ENCODE measurements at regions not wholly inside any gene's neighbourhood (a gene's known extent, or its start where the extent isn't known, plus 50 kb on each side); places are given as distances from the start of the nearest gene placed in this dataset.

DNA sequence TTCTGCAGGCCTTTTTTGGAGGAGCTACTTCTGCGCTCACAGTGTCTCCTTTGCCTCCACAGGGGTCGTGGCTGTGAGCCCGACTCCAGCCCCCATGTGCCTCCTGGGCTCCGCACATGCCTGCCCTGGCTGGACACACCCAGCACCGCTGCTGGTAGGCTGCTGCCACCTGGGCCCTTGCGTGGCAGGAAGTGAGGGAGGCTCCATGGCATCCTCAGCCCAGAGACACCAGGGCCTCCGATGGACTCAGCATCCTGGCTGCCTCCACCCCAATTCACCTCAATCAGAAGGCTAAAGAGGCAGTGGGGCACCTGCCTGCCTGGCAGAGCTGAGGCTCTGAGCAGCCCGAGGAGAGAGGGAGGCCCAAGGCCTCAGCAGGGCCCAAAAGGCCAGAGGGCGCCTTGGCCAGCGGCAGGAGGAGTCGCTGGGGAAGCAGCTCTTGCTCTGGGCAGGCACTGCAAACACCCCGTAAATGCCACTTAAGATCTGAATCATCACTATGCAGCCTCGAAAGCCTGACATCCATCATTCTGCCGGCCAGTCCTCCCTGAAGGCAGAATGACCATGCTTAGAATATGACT, 68.3 kb upstream of the OTOS start:
- DNase-seq: no peak

- DNase-seq: no peak
Measured at GRCh38 chr2:240209493-240209892, 69.0 kb upstream of the OTOS start.

GRCh38 chr2:240210198-240210965, 69.9 kb upstream of the OTOS start:
- no peak for DNase-seq

DNA sequence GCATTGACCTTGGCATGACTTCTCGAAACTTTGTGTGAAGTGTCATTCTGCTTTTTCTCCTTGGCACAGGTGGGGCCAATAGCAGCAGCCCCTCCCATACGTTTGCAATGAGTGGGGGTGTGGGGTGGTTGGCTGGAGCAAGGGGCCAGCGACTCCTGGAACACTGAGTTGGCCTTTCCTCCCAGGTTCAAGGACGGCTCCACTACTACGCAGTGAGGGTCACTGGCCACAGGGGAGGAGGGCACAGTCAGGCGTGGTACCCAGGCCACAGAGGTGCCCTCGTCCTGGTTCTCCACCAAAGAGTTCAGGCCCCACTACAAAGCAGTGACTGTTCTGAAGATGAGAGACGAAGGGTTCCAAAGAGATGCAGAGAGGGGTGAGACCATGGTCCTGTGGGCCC, 70.6 kb upstream of the OTOS start:
- DNase-seq: no peak

DNA sequence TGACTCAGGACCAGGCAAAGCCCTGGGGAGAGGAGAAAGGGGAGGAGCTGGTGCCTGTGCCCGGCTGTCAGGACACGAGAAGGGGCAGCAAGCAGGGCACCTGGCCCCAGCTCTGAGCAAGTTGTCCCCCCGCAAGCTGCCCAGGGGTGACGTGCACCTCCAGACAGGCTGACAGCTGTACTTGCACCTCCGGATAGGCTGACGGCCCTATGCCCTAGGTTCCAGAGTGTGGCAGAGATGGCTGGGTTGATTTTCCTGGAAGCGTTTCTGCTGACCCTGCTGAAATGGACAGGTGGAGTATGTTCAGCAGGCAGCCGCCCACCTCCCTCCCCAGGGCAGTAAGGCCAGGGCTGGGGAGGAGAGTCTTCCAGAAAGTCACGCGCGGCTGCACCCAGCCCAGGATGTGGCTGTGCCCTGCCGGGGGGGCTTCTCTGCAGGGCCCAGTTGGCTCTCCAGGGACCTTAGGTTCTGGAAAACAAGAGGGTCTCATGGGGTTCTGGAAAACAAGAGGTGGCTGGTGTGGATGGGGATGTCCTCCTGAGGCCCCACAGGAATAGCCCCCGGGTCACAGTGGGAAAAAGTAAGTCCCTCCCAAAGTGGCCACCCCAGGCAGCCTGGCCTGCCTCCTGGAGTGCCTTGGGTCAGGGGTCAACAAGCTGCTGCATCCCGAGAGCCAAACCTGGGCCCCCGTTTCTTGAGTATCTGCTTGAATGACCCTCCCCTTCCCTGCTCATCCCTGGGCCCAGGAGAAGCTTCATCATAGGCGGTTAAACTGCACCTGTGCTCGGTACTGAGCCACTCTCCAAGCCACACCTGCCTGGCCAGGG, 71.4 kb upstream of the OTOS start:
- DNase-seq: no peak

GRCh38 chr2:240212425-240213225, 72.2 kb upstream of the OTOS start:
- DNase-seq: no peak

- DNase-seq: no peak
Measured at GRCh38 chr2:240213226-240213475, 72.7 kb upstream of the OTOS start.

DNA sequence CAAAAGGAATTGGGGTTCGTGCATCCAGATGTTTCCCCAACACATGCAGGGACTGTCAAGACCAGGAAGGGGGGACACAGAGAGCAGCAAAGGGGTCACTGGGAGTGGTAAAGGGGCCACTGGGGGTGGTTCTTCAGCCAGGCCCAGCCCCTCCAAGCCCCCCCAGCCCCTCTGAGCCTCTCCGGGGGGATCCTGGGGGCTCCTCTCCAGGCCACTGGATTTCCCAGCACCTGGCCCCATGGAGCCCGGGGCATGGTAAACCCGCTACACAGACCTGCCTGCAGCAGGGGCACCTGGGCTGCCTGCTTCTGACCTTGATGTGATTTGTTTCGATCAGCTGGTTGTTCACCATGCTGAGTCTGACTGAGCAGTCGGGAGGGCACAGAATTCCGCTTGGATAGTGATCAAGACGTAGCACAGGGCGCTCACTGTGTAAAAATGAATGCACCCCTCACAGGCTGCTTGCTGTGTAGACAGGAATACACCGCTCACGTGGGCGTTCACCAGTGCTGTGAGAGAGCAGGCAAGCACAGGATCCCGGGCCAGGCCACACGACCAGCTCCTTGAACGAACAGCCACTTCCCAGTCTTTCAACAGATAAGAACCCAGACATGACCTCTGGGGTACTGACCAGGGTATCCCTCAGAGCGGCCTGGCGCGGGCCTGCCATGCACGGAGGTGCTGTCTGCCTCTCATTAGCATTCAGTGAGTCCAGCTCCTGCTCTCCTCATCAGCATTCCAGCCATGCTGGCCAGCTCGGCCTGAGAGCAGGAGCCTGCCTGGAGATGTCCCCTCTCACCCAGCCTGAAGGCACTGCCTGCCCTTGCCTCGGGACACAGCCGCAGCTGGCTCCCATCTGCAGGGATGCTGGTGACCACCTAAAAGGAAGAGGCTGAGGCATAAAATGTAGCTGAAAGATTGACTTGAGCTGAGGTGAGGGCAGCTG, 73.3 kb upstream of the OTOS start:
- no peak for DNase-seq

DNA sequence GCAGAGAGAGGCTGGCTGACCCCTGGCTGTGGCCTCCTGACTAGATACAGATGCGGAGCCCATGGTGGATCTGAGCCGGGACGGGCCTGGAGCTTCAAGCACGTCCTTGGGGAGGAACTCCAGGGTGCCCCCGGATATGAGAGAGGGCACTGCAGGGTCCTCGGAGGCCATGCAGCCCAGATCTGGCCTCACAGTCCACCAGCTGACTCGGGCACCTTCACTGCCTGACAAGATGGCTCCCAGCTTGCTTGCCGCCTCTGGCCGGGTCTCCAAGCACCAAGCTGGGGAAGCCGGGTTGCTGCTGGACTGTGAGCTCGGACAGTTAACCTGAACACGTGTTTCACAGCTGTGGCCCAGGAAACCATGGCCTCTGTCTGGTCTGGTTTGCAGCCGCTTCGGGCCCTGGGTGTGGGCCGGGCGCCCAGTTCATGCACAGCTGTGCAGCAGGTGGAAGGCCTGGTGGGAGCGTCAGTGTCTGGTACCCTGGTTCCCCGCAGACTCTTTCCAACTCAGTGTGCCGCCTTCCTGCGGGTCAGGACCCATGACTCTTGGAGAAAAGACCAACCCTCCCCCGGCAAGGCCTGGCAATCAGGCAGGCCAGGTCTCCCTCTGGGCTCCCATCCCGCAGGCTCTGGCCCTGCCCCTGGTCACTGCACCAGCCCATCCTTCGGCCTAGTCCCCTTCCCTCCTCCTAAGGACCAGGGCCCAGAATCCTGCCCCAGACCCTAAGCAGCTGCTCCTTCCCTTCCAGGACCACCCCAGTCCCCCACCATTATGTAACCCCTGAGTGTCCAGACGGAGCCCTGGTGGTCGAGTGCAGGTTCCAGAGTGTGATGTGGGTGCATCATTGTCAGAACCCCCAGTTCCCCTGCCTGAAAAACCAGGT, 74.6 kb upstream of the OTOS start:
- DNase-seq: no peak

GRCh38 chr2:240215676-240216051, 75.2 kb upstream of the OTOS start:
- no peak for DNase-seq

- DNase-seq: no peak
Measured at GRCh38 chr2:240216167-240216566, 75.7 kb upstream of the OTOS start.

DNA sequence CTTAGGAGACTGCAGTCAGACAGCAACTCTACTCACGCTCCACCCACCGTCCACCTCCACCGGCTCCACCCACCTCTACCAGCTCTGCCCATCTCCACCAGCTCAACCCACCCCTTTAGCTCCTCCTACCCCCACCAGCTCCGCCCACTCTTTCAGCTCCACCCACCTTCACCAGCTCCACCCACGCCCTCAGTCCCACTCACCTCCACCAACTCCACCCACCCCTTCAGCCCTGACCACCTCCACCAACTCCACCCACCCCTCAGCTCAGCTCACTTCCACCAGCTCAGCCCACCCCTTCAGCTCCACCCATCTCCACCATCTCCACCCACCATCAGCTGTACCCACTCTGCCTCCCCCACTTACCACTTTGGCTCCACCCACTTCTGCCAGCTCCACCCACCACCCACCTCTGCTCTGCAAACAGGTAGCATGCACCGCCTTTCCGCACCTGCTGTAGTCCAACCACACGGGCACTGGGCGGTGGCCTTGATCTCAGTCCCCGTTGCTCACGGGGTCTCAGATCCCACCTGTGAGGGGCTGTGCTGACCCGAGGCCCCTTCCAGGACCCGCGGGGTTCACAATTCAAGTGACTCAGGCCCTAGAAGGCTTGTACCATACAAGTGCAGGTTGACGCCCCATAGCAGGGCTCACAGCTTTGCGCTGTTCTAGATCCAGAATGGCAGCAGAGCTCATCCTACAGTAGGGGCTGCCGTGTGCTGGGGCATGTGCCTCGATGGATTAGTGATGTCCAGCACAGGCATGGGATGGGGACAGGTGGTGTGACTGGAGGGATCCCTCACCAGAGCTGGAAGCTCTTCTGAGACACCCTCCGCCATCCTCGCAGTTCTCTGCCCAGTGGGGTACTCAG, 77.2 kb upstream of the OTOS start:
- no peak for DNase-seq

DNA sequence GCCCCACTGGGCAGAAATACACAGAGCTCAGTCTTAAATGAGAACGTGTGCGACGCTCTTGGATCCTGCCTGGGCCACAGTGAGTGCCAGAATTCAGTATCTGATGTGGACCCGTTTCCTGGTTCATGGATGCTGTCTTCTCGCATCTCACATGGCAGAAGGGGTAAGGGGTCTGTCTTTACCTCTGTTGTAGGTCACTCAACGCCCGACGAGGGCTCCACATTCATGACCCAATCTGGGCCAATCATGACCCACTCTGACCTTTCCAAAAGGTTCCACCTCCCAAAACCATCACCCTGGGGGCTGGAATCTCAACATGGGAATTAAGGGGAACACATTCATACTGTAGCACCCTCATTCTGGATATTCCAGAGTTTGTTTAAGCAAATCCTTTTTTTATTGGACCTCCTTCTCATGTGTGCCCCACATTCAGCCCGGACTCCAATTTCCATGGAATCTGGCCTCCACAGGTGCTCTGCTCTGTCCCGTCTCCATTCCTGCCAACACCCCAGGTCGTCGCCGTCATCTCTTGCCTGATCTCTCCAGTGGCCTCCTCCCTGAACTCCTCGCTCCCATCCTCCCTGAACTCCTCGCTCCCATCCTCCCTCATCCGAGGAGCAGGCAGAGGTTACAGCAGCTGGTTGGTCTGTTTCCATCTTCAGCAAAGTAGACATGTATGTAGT, 78.9 kb upstream of the OTOS start:
- DNase-seq: no peak

GRCh38 chr2:240220371-240220770, 79.9 kb upstream of the OTOS start:
- no peak for DNase-seq

GRCh38 chr2:240223631-240224030, 83.2 kb upstream of the OTOS start:
- DNase-seq: no peak

DNA sequence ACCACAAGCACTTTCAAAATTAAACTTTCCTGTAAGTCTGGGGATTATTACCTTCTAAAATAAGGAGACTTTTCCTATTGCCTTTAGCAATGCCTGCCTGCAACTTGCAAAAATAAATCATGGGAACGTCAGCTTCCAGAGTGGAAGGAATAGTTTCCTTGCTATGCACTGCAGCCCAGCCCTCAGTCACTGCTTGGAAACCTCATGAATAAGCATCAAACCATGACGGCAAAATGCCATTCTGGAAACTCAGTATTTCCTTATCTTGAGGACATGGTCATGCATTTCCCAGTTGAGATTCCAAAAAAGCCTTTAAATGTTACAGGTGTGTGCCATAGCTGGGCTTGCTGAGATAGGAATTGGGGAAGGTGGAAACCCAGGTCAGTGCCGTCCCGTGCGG, 84.2 kb upstream of the OTOS start:
- DNase-seq: no peak

DNA sequence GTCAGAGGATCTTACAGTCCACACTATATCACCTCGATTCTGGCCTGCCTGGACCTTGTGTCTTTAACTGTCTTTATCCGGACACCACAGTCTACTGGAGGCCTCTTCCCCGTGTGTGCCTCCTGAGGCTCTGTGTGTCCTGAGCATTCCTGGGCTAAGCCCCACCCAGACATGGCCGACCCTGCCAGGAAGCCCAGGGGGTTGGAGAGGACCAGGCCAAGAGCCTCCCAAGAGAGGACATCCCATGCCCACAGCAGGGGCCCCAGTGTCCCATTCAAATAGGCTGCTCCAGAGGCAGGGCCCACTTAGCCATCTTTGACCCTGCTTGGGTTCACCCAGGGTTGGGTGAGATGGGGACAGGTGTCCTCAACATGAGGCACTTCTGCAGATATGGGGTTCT, 84.7 kb upstream of the OTOS start:
- no peak for DNase-seq

GRCh38 chr2:240225660-240226475, 85.4 kb upstream of the OTOS start:
- DNase-seq: no peak

All from right lung (tissue), 2 donors.